ENCODE measurements at regions not wholly inside any gene's neighbourhood (a gene's known extent, or its start where the extent isn't known, plus 50 kb on each side); places are given as distances from the start of the nearest gene placed in this dataset.

DNA sequence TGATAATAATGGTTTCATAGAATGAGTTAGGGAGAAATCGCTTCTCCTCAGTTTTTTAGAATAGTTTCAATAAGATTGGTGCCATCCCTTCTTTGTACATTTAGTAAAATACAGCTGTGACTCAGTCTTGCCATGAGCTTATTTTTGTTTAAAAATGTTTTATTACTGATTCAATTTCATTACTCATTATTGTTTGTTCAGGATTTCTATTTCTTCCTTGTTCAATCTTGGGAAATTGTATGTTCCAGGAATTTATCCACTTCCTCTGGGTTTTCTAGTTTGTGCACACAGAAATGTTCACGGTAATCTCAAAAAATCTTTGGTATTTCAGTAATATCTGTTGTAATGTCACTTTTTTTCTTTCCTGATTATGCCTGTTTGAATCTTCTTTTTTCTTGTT, 371.5 kb upstream of the SETBP1 start:
- DNase-seq (ENCODE audit: low read depth) = no peak
- H3K4me3 ChIP-seq (ENCODE audit: low read depth, low read length) = no peak overlapping the region
- TF ChIP-seq CTCF (IDR thresholded peaks at IDR 0.05; ENCODE audit: insufficient read depth, low read length, poor library complexity, severe bottlenecking) = no peak
- H3K36me3 ChIP-seq (ENCODE audit: control insufficient read depth, insufficient read depth, low read length) = no peaks in the 10 kb centered on the region
- H3K27me3 ChIP-seq (ENCODE audit: control insufficient read depth, insufficient read depth, low read length) = no peaks in the 10 kb centered on the region

DNA sequence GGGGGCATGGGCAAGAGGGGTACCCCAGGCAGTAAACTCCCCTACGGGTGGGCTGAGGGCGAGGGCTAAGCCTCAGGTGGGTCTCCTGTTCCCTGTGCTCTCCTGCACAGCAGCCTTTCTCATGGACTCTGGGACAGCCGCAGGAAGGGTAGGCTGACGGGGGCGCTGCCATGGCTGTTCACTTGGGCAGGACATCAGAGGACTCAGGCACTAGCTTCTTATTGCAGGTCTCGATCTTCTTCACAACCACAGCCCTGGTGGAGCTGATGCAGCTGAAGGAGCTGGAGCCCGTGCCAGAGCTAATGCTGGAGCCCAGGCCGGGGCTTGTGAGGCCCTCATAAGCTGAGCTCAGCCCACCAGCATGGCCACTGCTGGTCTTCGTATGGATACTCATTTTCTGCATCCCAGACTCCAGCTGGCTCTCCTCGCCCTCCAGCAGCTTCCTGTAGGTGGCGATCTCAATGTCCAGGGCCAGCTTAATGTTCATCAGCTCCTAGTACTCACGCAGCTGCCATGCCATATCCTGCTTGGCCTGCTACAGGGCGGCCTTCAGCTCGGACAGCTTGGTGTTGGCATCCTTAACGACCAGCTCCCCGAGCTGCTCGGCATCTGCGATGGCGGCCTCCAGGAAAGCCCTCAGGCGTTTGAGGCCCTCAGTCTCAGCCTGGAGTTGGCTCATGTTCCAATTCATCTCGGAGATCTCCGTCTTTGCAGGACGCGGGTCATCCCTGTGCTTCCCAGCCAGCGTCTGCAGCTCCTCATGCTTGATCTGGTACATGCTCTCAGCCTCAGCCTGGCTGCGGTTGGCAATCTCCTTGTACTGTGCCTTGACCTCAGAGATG, 359.8 kb upstream of the SETBP1 start:
- Histone ChIP-seq H3K36me3 (ENCODE audit: control insufficient read depth, insufficient read depth, low read length) (no peaks in the 10 kb centered on the region), H3K27me3 (ENCODE audit: control insufficient read depth, insufficient read depth, low read length) (no peaks in the 10 kb centered on the region), H3K4me3 (ENCODE audit: low read depth, low read length) (no peak overlapping the region)
- TF ChIP-seq CTCF (IDR thresholded peaks at IDR 0.05; ENCODE audit: insufficient read depth, low read length, poor library complexity, severe bottlenecking) = no peak
- DNase-seq (ENCODE audit: low read depth) = no peak

DNA sequence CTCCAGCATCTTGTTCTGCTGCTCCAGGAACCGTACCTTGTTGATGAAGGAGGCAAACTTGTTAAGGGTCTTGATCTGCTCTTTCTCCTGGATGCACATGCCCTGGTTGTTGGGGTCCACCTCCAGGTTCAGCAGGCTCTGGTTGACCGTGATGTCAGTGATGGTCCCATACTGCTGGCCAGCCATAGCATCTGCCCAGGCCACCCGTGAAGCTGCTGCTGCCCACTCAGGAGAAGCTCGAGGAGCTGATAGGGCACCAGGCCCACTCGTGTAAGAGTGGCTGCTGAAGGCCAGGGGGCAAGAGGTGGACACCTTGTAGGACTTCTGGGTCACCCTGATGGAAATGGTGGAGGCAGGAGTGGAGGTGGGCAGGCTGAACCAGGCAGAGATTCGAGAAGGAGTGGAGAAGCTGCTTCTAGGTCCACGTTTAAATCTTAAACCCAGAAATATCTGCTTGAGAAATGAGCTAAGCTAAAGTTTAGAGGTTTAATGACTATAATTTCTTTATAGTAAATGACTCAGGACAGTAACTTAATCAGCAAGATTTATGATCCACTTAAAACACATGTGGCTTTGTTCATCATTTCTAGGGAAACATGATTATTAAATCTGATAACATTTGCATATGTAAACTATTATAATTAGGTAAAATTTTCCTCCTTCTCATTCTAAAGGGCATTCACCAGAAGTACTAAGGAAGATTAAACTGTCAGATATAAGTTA, 358.7 kb upstream of the SETBP1 start:
- H3K36me3 ChIP-seq (ENCODE audit: control insufficient read depth, insufficient read depth, low read length) = no peaks in the 10 kb centered on the region
- no peak overlapping the region for H3K4me3 ChIP-seq (ENCODE audit: low read depth, low read length)
- no peaks in the 10 kb centered on the region for H3K27me3 ChIP-seq (ENCODE audit: control insufficient read depth, insufficient read depth, low read length)
- no peak for DNase-seq (ENCODE audit: low read depth)
- no peak for TF ChIP-seq CTCF (IDR thresholded peaks at IDR 0.05; ENCODE audit: insufficient read depth, low read length, poor library complexity, severe bottlenecking)

DNA sequence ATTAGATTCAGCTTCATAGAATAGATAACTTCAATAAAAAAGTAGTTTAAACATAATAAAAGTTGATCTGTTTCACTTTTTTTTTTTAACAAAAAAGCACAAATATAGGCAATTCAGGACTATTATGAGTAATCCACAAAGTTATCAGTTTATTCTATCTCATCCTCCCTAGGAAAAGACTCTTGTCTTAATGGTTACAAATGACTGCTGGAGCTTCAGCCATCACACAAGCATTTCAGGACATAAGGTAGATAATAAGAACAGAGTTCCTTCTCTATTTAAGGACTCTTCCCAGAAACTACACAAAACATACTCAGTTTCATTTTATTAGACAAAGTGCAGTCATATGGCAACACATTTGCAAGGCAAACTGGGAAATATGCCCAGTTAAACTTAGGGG, 357.6 kb upstream of the SETBP1 start:
- no peaks in the 10 kb centered on the region for H3K36me3 ChIP-seq (ENCODE audit: control insufficient read depth, insufficient read depth, low read length)
- no peak for DNase-seq (ENCODE audit: low read depth)
- H3K27me3 ChIP-seq (ENCODE audit: control insufficient read depth, insufficient read depth, low read length) = no peaks in the 10 kb centered on the region
- TF ChIP-seq CTCF (IDR thresholded peaks at IDR 0.05; ENCODE audit: insufficient read depth, low read length, poor library complexity, severe bottlenecking) = no peak
- H3K4me3 ChIP-seq (ENCODE audit: low read depth, low read length) = no peak overlapping the region

GRCh38 chr18:44324361-44324760, 356.3 kb upstream of the SETBP1 start:
- no peak for DNase-seq (ENCODE audit: low read depth)
- TF ChIP-seq CTCF (IDR thresholded peaks at IDR 0.05; ENCODE audit: insufficient read depth, low read length, poor library complexity, severe bottlenecking) = no peak
- H3K27me3 ChIP-seq (ENCODE audit: control insufficient read depth, insufficient read depth, low read length) = no peaks in the 10 kb centered on the region
- H3K36me3 ChIP-seq (ENCODE audit: control insufficient read depth, insufficient read depth, low read length) = no peaks in the 10 kb centered on the region
- H3K4me3 ChIP-seq (ENCODE audit: low read depth, low read length) = no peak overlapping the region

All from kidney epithelial cell (primary cell).